ENCODE measurements at regions not wholly inside any gene's neighbourhood (a gene's known extent, or its start where the extent isn't known, plus 50 kb on each side); places are given as distances from the start of the nearest gene placed in this dataset.

DNA sequence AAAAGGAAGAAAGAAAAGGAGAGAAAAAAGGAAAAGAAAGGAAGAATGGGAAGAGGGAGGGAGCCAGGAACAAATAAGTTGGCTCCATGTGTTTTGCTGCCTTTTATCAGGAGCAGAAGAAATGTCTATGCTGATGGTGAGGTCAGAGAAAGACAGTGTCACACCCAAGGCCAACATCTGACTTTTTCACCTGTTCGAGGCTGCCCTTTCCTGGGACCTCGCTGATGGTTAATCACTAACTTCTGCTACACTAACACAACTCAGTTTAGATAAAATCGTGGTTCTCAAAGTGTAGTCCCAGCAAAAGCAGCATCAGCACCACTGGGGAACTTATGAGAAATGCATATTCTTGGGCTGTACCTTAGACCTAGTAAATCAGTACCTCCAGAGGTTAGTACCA is 88.2 kb upstream of the FER start:
- TF ChIP-seq EZH2 (IDR thresholded peaks at IDR 0.05; ENCODE audit: low read length, missing control alignments) = no peak
- TF ChIP-seq, protein P1, sequence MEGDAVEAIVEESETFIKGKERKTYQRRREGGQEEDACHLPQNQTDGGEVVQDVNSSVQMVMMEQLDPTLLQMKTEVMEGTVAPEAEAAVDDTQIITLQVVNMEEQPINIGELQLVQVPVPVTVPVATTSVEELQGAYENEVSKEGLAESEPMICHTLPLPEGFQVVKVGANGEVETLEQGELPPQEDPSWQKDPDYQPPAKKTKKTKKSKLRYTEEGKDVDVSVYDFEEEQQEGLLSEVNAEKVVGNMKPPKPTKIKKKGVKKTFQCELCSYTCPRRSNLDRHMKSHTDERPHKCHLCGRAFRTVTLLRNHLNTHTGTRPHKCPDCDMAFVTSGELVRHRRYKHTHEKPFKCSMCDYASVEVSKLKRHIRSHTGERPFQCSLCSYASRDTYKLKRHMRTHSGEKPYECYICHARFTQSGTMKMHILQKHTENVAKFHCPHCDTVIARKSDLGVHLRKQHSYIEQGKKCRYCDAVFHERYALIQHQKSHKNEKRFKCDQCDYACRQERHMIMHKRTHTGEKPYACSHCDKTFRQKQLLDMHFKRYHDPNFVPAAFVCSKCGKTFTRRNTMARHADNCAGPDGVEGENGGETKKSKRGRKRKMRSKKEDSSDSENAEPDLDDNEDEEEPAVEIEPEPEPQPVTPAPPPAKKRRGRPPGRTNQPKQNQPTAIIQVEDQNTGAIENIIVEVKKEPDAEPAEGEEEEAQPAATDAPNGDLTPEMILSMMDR (conservative IDR thresholded peaks at IDR 0.05 in 1 of 2, IDR thresholded peaks at IDR 0.05 in 1 of 2; ENCODE audit: low read depth in 1 of 2, low read length in 2 of 2) = no peak

Measured in fibroblast of lung (primary cell).